Immature natural killer cell (primary cell): ENCODE measurements at regions not wholly inside any gene's neighbourhood (a gene's known extent, or its start where the extent isn't known, plus 50 kb on each side); places are given as distances from the start of the nearest gene placed in this dataset.

Experiments used
- DNase-seq, 3 donors: peaks; one replicate each; pipeline ENCODE4 v3.0.0; 2022; ENCODE audit warnings: mixed read lengths in 1 of 3
- H3K27ac Mint-ChIP-seq, 6 donors: one replicate each; pipeline ENCODE4 v1.8.0; 2020; ENCODE audit warnings: mixed read lengths in 6 of 6, mild to moderate bottlenecking in 5 of 6, inconsistent platforms in 4 of 6, moderate library complexity in 3 of 6
- H3K27me3 Mint-ChIP-seq, 3 donors: one replicate each; pipeline ENCODE4 v1.8.0; 2020 to 2021; ENCODE audit warnings: low read depth in 3 of 3, mild to moderate bottlenecking in 3 of 3, mixed read lengths in 3 of 3, moderate library complexity in 3 of 3, inconsistent platforms in 1 of 3
- H3K36me3 Mint-ChIP-seq, 3 donors: one replicate each; pipeline ENCODE4 v1.8.0; 2020; ENCODE audit warnings: mixed read lengths in 3 of 3, inconsistent platforms in 2 of 3, mild to moderate bottlenecking in 2 of 3
- H3K4me1 Mint-ChIP-seq, 2 donors: one replicate each; pipeline ENCODE4 v1.8.0; 2020; ENCODE audit warnings: inconsistent platforms in 2 of 2, mild to moderate bottlenecking in 2 of 2, mixed read lengths in 2 of 2, moderate library complexity in 1 of 2
- H3K4me3 Mint-ChIP-seq, 5 donors: one replicate each; pipeline ENCODE4 v1.8.0; 2020; ENCODE audit warnings: mild to moderate bottlenecking in 5 of 5, mixed read lengths in 5 of 5, inconsistent platforms in 3 of 5, moderate library complexity in 3 of 5
- H3K9me3 Mint-ChIP-seq, 6 donors: one replicate each; pipeline ENCODE4 v1.8.0; 2020; ENCODE audit warnings: mild to moderate bottlenecking in 6 of 6, mixed read lengths in 6 of 6, inconsistent platforms in 4 of 6, moderate library complexity in 3 of 6

DNA sequence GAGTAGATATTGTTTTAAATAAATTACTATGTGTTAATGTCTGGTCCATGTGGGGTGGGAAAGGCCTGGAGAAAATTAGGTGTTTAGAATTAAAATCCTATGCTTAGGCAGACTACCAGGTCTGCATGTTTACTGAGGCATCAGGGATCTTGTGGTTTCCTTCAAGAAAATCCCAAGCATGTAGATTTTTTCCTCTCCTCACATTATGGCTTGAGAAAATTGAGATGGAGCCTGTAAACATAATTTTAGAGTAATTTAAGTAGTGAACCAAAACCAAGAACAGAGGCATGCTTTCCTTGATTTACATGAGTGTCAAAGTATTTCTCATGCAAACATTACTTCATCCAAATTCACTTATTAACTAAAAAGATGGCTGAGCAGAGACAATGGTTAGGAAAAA lies 823.7 kb downstream of the AACS start:
- Mint-ChIP-seq H3K9me3 (peaks cover 0 to 5% (median 1%) of the 10 kb centered on the region in 6 donors), H3K27ac (no peak overlapping the region), H3K36me3 (no peaks in the 10 kb centered on the region), H3K4me1 (no peaks in the 10 kb centered on the region), H3K4me3 (no peak overlapping the region), H3K27me3 (peaks cover 0 to 6% (median 2%) of the 10 kb centered on the region in 3 donors)
- DNase-seq = no peak

DNA sequence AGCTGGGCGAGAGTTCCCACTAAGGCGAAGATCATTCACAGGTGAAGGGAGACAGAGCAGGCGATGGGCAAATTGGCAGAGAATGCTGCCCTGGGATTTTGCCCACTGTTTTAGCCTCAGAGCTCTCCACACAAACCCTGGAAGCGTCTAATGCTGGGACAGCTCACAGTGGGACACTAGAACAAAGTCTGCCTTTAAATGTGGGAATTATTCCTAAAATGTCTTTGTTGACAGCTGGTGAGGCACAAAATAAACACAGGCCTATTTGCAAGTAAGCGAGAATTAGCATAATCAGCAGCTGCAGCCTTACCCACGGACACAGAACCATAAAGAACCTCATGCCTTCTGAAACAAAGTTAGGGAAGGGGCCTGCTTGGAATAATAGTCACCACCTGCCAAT lies 824.5 kb downstream of the AACS start:
- Mint-ChIP-seq H3K4me1 (no peaks in the 10 kb centered on the region), H3K36me3 (no peaks in the 10 kb centered on the region), H3K9me3 (peaks cover 0 to 5% (median 1%) of the 10 kb centered on the region in 6 donors), H3K4me3 (no peak overlapping the region), H3K27ac (no peak overlapping the region), H3K27me3 (peaks cover 0 to 2% (median 2%) of the 10 kb centered on the region in 3 donors)
- no peak for DNase-seq

DNA sequence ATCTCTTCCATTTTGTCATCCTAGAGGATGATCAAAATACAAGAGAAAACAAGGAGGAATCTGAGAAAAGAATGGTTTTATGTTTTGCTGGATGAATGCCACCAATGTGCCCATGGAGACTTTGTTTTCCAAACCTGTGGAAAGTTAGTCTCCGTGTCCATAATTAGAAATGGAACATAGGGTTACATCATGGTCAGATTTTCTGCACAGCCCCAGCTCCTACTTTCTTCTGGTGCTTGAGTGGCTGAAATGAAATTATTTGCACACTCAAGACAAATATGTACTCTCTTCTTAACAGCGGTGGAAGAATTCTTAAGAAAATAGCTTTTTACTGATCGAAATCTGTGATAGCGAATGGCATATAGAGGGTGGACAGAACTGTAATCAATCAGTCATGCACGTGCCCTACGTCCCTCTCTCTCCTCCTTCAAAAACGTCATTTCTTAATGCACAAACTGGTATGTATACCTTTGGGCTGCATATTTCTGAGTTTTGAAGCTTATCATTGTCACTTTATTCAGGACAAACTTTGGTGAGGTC lies 825.2 kb downstream of the AACS start:
- H3K9me3 Mint-ChIP-seq = peaks cover 0 to 5% (median 1%) of the 10 kb centered on the region in 6 donors
- no peaks in the 10 kb centered on the region for H3K36me3 Mint-ChIP-seq
- DNase-seq = no peak
- H3K27ac Mint-ChIP-seq = no peak overlapping the region
- H3K4me3 Mint-ChIP-seq = no peak overlapping the region
- peaks cover 0 to 2% (median 2%) of the 10 kb centered on the region in 3 donors for H3K27me3 Mint-ChIP-seq
- no peaks in the 10 kb centered on the region for H3K4me1 Mint-ChIP-seq

DNA sequence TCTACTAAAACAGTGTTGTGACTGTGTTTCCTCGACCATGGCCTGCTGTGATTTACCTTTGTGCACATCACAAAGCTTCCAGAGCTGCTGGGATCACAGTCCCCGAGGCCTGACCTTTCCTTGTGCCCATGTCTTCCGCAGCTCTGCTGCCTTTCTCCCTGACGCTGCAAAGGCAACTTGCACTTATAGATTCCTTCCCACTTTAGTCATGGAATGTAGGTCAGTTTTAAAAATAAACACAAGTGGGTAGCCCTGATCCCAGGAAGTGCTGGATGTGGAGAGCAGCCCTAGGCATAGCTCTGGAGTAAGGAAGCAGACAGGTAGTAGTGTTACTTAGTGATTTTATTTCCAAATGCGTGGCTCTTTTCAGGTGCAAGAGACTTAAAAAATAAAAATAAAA lies 825.7 kb downstream of the AACS start:
- H3K4me1 Mint-ChIP-seq = no peaks in the 10 kb centered on the region
- H3K27ac Mint-ChIP-seq = no peak overlapping the region
- H3K4me3 Mint-ChIP-seq = no peak overlapping the region
- H3K27me3 Mint-ChIP-seq = peaks cover 0 to 2% (median 2%) of the 10 kb centered on the region in 3 donors
- DNase-seq = no peak
- no peaks in the 10 kb centered on the region for H3K36me3 Mint-ChIP-seq
- peaks cover 0 to 8% (median 1%) of the 10 kb centered on the region in 6 donors for H3K9me3 Mint-ChIP-seq

DNA sequence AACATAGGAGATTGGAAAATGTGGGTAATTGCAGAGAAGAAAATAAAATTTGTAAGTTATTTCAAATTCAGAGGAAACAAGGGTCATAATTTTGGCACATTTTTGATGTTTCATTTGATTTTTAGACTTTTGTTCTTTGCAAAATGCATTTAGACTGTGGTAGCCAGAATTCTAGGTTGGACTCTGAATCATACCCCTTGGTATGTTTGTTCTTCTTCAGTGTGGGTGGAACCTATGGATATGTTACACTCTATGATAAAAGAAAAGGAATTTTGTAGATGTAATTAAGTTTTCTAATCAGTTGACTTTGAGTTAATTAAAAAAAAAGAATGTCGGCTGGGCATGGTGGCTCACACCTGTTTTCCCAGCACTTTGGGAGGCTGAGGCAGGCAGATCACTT lies 827.0 kb downstream of the AACS start:
- Mint-ChIP-seq H3K27ac (no peak overlapping the region), H3K9me3 (peaks cover 0 to 14% (median under 1%) of the 10 kb centered on the region in 6 donors), H3K36me3 (no peaks in the 10 kb centered on the region), H3K27me3 (peaks cover 0 to 2% (median 2%) of the 10 kb centered on the region in 3 donors), H3K4me1 (no peaks in the 10 kb centered on the region), H3K4me3 (no peak overlapping the region)
- DNase-seq = no peak

DNA sequence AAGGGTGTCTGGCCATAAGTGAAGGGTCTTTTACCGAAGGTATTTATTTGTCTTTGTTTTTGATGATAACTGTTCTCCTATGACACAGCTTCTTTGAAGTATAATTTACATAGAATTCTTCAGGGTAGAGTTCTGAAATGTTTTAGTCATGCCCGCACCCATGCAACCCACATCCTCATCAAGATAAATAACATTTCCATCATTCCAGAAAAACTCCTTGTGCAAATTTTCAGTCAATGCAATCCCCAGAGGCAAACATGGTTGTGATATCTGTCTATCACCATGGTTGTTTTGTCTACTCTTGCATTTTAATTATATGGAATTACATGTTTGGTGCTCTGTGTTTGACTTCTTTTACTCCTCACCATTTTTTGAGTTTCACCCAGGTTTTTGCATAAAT lies 837.8 kb downstream of the AACS start:
- Mint-ChIP-seq H3K4me1 (no peaks in the 10 kb centered on the region), H3K27me3 (peaks cover 0 to 8% (median 0%) of the 10 kb centered on the region in 3 donors), H3K27ac (no peak overlapping the region), H3K9me3 (peaks cover 3 to 11% (median 7%) of the 10 kb centered on the region in 6 donors), H3K36me3 (no peaks in the 10 kb centered on the region), H3K4me3 (no peak overlapping the region)
- no peak for DNase-seq

DNA sequence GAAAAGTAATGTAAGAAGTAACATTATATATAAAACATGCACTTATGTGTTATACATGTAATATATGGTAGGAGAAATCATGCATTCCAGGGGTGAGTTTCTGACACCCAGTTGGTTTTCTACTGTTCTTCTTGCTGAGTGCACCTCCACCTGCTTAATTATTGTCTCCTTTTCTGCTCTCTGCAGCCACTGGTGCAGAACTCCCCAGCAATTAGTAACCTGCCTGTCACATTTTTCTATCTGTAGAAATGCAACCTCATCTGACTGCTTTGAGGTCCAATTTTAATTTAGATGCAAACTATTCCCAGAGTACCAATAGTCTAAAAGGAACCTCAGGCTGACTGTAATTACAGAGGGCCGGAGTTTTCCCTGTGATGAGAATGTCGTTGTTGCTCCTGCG lies 842.1 kb downstream of the AACS start:
- H3K36me3 Mint-ChIP-seq = no peaks in the 10 kb centered on the region
- H3K4me3 Mint-ChIP-seq = no peak overlapping the region
- peaks cover 0 to 8% (median 1%) of the 10 kb centered on the region in 3 donors for H3K27me3 Mint-ChIP-seq
- no peak overlapping the region for H3K27ac Mint-ChIP-seq
- no peaks in the 10 kb centered on the region for H3K4me1 Mint-ChIP-seq
- no peak for DNase-seq
- H3K9me3 Mint-ChIP-seq = peaks cover 0 to 14% (median 6%) of the 10 kb centered on the region in 6 donors

DNA sequence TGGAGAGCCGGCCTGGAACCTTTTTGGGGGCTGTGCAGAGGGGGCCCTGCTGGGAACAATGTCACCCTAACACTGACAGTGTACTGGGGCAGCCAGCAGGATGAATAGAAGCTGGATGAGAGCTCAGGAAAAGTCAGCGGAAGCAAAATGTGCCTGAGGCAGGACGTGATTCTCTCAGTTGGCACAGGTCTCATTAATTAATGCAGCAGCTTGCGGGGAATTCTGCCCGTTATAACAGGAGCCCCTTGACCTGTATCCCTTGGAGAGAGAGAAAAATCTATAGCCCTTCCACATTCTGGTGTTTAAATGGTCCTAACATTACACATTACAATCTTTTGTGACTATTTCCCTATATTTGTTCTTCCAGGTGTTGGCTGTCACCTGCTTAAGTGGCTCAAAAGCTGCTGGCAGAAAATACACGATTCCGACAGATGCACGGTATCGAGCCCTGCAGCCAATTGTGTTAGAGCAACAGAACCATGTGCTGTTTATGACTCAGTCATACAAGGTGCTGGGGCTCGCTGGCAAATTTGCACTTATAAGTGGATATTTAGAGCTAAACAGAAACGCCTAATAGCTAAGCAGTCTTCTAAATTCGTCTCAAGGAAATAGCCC lies 854.7 kb downstream of the AACS start:
- DNase-seq = no peak
- Mint-ChIP-seq H3K9me3 (peaks cover 0 to 16% (median 6%) of the 10 kb centered on the region in 6 donors), H3K4me3 (no peak overlapping the region), H3K36me3 (no peaks in the 10 kb centered on the region), H3K4me1 (no peaks in the 10 kb centered on the region), H3K27me3 (peaks cover 0 to 4% (median 0%) of the 10 kb centered on the region in 3 donors), H3K27ac (no peak overlapping the region)

DNA sequence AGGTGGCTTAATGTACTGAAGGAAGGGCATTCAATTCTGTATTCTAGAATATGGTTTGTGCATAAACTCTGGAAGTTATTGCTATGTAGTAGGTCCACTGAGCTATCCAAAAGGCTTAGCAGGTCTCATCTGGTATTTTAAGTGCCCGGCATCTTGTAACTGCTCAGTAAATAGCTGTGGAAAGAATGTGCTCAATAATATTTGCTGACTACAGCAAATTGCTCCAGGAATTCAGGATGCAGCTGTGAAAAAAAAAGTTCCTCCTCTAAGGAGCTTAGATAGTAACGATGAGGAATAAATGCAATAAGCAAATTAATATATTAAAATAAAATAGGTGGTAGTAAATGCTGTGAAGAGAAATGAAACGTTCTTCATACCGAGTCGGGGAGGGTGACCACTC lies 857.1 kb downstream of the AACS start:
- Mint-ChIP-seq H3K4me3 (no peak overlapping the region), H3K27ac (no peak overlapping the region), H3K9me3 (peaks cover 0 to 11% (median 7%) of the 10 kb centered on the region in 6 donors), H3K27me3 (peaks cover 0 to 4% (median 0%) of the 10 kb centered on the region in 3 donors), H3K36me3 (no peaks in the 10 kb centered on the region), H3K4me1 (no peaks in the 10 kb centered on the region)
- DNase-seq = no peak

DNA sequence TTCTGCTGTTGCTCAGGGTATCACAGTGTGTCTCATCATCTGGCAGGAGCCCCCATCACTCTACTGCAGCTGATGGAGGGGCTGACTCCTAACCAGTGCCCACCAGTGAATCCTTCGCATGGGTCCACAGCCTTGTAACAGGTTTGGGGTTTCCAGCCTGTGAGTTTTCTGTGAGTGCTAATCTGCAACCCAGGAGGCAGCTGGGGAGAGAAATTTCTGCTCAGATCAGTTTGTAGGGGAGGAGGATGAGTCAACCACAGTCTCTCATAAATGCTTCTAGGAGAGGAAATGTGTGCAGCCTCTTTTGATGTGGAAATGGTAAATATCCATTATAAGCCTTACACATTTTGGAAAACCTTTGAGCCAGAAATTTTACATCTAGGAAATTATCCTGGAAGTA lies 871.3 kb downstream of the AACS start:
- Mint-ChIP-seq H3K27me3 (peaks cover 0 to 4% (median 0%) of the 10 kb centered on the region in 3 donors), H3K36me3 (no peaks in the 10 kb centered on the region), H3K9me3 (peaks cover 0 to 5% (median 0%) of the 10 kb centered on the region in 6 donors), H3K27ac (no peak overlapping the region), H3K4me3 (no peak overlapping the region), H3K4me1 (no peaks in the 10 kb centered on the region)
- DNase-seq = no peak

DNA sequence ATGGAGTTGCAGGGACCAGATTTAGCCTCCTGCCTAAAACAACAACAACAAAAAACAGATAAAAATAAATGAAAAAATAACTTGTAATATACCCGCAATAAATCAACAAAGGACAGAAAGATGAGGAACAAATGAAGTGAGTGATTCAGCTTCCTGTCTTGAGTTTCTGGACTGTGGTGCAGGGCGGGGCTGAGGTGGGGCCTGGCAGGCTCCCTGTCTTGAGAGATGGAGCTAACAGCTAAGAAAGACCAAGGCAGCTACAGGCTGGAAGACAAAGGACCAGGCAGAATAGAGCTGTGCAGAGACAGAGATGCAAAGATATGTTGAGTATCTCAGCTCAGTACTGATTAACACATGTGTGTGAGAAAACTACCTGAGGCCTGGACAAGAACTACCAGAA lies 879.2 kb downstream of the AACS start:
- peaks cover 0 to 3% (median 0%) of the 10 kb centered on the region in 6 donors for H3K9me3 Mint-ChIP-seq
- no peaks in the 10 kb centered on the region for H3K36me3 Mint-ChIP-seq
- peaks cover 0 to 2% (median 0%) of the 10 kb centered on the region in 3 donors for H3K27me3 Mint-ChIP-seq
- no peak overlapping the region for H3K27ac Mint-ChIP-seq
- H3K4me3 Mint-ChIP-seq = no peak overlapping the region
- no peak for DNase-seq
- no peaks in the 10 kb centered on the region for H3K4me1 Mint-ChIP-seq

DNA sequence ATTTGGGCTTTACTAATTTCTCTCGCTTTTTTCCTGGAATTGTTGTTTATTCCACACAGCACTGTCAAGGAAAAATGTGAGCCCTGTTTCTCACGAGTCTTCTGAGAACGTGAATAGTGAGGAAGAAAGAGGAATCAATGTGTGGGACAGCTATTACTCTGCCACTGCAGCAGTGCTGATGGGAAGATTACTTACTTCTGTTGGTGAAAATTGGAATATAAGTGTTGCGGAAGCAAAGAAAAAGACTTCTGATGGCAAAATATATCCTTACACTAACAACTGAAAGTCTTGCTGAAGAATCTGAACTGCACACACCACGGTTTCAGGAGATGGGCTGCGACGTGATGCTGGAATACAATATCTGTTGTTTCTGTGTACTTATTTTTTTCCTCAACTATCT lies 884.2 kb downstream of the AACS start:
- H3K4me1 Mint-ChIP-seq = no peaks in the 10 kb centered on the region
- H3K27me3 Mint-ChIP-seq = peaks cover 0 to 2% (median 0%) of the 10 kb centered on the region in 3 donors

DNA sequence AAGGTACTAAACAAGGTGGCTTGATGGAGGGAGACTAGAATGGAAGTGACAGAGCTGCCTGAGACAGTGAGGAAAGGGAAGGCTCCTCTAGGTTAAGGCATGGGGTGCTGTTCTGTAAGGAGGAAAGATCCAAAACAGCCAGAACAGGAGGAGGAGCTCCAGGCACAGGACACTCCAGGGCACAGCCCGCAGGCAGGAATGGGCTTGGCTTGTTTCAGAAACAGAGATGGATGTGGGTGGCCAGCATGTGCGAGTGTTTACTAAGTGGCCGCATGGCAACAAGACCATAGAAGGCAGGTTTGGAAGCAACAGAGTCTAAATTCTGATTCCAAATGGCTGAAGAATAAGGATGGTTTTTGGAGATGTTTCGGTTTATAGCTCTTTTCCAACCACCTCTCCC lies 889.1 kb downstream of the AACS start:
- Mint-ChIP-seq H3K4me3 (no peak overlapping the region), H3K27ac (no peak overlapping the region), H3K9me3 (peaks cover 0 to 23% (median under 1%) of the 10 kb centered on the region in 6 donors), H3K4me1 (no peaks in the 10 kb centered on the region), H3K27me3 (no peaks in the 10 kb centered on the region), H3K36me3 (no peaks in the 10 kb centered on the region)
- DNase-seq = no peak

More for the DNA sequence above, 884.2 kb downstream of the AACS start:
- DNase-seq = no peak
- H3K36me3 Mint-ChIP-seq = no peaks in the 10 kb centered on the region
- H3K27ac Mint-ChIP-seq = no peak overlapping the region
- no peak overlapping the region for H3K4me3 Mint-ChIP-seq
- peaks cover 0 to 10% (median 0%) of the 10 kb centered on the region in 6 donors for H3K9me3 Mint-ChIP-seq

DNA sequence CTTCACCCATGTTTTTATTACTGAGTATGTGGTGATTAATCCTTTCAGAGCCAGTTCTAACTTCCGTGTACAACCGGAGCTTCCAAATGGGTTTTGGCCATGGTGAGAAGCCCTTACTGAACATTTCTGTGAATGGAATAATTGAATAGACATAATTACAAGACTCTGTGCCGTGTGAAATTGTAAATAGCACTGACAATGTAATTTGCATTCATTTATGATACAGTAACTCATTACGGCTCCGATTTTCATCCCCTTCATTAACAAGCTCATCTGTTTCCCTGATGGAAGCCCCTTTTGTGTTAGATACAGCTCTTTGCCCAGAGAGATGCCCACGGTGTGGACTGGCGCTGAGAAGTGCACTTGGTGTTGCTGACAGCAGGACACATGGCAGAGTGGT lies 891.0 kb downstream of the AACS start:
- H3K9me3 Mint-ChIP-seq = peaks cover 0 to 32% (median 3%) of the 10 kb centered on the region in 6 donors
- DNase-seq = no peak

DNA sequence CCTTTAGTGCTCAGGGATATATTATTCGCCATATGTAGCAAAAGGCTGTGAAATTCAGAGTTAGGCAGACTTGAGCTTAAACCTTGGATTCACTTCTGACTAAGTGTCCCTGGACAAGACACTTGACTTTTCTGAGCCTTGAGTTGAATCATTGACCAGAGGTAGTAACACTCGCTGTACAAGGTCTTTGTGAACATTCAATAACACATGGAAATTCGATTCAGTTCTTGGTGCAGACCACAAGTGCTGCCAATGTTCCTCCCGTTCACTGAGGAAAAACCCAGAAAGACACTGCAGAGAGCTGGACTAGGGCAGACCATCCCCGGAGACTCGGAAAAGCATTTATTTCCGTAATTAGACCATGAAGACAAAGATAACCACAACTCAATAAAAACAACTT lies 901.4 kb downstream of the AACS start:
- Mint-ChIP-seq H3K9me3 (peaks cover 0 to 26% (median 5%) of the 10 kb centered on the region in 6 donors), H3K4me1 (no peaks in the 10 kb centered on the region), H3K27ac (no peak overlapping the region), H3K4me3 (no peak overlapping the region), H3K27me3 (peaks cover 0 to 3% (median 0%) of the 10 kb centered on the region in 3 donors), H3K36me3 (no peaks in the 10 kb centered on the region)
- no peak for DNase-seq

More for the DNA sequence above, 891.0 kb downstream of the AACS start:
- Mint-ChIP-seq H3K4me1 (no peaks in the 10 kb centered on the region), H3K36me3 (no peaks in the 10 kb centered on the region), H3K27me3 (no peaks in the 10 kb centered on the region), H3K27ac (no peak overlapping the region), H3K4me3 (no peak overlapping the region)
